Activated CD4-positive, CD25-positive, alpha-beta regulatory T cell treated with anti-CD3 and anti-CD28 coated beads, Interleukin-2, amount 50 U/mL, for 16 hours (primary cell): ENCODE measurements at regions not wholly inside any gene's neighbourhood (a gene's known extent, or its start where the extent isn't known, plus 50 kb on each side); places are given as distances from the start of the nearest gene placed in this dataset.
"Not testable (repeated sequence)": the region's sequence is repeated elsewhere in the genome, so short reads cannot be mapped to it uniquely, and the experiment has no call there.

Experiments
- DNase-seq: peaks from one replicate; pipeline ENCODE4 v3.0.0-alpha.2; 2020; ENCODE audit warnings: low read depth, low spot score

DNA sequence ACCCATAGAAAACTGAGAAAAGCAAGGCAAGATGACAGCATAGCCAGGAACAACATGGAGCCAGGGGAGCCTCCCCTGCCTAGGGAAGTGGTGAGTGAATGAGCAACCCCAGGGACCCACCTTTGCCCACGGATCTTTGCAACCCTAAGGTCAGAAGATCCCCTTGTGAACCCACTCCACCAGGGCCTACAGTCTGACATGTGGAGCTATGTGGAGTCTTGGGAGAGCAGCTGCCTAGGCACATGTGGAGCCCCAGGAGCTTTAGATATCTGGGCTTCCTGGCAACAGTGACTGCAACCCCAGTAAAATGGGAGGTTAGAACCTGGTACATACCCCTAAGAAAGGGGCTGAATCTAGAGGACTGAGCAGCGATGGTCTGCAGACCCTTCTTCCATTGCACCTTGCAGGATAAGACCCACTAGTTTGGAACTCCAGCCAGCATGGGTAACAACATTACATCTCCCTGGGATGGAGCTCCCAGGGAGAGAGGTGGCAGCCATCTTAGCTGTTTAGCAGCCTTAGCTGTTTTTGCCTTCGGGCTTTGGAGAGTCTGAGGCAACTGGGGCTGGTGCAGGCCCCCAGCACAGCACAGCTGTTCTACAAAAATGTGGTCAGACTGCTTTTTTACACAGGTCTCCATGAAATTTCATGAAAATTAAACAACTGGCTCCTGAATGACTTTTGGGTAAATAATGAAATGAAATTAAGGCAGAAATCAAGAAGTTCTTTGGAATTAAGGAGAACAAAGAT lies 104.7 kb upstream of the TRIM2 start:
- no peak for DNase-seq

DNA sequence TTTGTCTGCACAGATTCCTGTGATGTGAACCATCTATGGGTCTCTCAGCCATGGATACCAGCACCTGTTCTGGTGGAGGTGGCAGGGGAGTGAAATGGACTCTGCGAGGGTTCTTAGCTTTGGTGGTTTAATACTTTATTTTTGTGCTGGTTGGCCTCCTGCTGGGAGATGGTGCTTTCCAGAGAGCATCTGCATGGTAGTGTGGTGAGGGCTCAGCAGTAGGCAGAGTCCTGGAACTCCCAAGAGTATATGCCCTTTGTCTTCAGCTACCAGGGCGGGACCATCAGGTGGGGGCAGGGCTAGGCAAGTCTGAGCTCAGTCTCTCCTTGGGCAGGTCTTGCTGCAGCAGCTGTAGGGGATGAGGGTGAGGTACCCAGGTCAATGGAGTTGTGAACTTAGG lies 97.5 kb upstream of the TRIM2 start:
- not testable (repeated sequence) for DNase-seq

DNA sequence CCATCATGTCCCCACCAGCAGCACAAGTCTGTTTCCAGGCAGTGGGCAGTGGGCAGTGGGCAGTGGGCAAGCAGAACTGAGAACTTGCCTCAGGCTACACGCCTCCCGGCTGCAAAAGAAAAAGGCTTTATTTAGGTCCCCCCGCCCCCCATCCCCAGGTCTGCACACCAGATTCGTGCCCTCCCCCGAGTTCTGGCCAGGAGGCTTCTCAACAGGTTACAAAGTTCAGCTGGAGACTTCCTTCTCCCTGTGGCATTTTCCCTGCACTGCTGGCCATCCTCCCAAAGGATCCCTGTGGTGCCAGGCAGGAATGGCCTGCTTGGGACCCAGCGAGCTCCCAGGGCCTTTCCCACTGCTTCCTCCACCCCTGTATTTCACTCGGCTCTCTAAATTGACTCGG lies 97.0 kb upstream of the TRIM2 start:
- no peak for DNase-seq

DNA sequence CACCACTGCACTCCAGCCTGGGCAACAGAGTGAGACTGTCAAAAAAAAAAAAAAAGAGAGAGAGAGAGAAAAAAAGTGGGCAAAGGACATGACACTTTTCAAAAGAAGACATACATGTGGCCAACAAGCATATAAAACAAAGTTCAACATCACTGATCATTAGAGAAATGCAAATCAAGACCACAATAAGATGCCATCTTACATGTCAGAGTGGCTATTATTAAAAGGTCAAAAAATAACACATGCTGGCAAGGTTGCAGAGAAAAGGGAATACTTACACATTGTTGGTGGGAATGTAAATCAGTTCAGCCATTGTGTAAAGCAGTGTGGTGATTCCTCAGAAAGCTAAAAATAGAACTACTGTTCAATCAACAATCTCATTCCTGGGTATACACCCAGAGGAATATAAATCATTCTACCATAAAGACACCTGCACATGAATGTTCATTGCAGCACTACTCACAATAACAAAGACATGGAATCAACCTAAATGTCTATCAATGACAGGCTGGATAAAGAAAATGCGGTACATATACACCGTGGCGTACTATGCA lies 94.9 kb upstream of the TRIM2 start:
- no peak for DNase-seq

DNA sequence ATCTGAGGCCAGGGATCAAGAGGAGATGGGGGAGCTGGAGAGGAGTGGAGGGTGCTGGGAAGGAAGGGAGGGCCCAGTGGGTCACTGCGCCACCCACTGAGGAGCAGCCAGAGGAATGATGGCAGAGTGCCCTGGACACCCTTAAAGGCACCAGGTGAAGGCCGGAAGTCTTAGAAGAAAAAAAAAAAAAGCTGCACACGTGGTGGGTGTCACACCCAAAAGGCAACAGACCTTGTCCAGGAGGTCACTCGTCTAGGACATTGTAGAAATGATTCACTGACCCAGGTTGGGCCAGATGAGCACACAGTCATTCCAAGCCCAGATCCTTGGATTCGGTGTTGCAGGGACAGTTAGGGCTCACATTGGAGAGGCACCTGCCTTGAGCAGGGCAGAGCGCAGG lies 93.5 kb upstream of the TRIM2 start:
- no peak for DNase-seq

DNA sequence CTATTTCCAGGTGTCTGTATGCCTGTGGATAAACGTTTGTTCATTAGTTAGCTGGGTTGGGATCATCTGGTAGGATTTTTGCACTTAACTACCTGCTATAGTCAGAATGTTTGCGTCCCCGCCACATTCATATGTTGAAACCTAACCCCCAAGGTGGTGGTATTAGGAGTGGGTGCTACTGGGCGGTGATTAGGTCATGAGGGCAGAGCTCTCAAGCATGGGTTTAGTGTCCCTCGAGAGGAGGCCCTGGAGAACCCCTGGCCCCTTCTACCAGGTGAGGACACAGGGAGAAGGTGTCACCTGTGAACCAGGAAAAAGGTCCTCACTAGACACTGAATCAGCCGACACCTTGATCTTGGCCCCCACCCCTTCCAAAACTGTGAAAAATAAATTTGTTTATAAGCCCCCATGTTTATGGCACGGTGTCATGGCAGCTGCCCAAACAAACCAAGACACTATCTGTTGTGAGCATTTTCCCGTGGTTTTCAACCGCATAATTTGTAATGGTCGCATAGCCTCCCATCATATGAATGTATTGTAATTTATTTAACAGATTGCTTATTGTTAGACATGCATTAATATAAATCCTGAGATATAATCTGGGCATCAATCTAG lies 92.7 kb upstream of the TRIM2 start:
- DNase-seq = no peak

DNA sequence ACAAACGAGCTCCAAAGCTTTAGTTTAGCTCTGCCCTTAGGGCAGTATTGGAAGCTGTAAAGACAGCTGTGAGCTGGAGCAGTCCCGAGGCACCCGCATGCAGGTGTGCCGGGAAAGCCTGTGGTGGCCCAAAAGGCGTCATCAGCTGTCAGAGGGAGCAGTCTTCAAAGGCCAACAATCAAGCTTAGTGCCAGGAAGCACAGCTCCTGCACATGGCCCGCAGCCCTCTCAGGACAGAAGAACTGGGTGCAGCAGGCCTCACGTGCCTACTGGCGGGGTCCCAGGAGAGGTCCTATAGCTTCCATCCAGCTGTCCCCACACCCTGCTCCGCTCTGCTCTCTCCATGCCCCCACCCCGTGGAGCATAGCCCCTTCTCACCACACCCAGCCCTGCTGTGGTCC lies 92.2 kb upstream of the TRIM2 start:
- no peak for DNase-seq

DNA sequence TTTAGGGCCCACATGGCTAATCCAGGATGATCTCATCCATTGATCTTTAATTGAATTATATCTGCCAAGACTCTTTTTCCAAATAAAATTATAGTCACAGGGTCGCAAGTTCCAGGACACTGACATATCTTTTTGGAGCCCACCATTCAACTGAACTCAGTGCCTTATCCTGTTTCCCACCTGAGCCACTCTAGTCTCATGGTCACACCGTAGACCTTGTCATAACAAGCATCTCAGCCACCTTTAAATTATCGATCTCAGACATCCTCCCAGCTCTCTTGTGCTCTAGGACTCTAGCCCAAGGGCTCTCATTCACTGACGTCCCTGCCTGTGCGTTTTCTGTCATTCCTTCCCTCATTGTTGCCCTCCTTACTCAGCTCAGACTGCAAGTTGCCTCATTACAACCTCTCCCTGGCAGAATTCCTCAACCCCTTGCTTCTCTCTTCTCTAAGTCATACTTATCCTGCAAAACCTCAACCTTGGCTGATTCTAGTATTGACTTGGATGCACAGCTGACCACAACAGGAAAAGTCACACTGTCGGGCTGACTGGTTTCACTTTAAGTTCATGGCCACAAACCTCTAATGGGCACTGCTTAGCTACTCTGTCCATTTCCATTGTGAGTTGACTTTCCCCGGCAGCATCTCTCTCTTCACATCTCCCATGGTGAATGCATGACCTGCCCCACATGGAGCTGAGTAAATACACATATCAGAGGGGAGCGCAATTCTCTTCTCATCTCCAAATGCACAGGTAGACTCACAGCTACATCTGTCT lies 91.0 kb upstream of the TRIM2 start:
- no peak for DNase-seq

DNA sequence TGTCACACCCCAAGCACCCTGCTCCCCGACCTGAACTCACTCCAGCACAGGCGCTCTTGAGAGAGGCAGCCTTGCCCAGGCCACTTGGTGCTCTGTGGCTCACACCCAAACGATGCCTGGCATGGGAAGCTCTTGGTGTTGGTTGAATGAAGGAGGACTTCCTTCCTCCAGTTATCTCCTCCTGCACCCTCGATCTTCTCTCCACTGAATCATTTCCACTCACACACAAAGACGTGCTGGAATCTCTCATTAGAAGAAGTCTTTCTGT lies 90.5 kb upstream of the TRIM2 start:
- DNase-seq = no peak

DNA sequence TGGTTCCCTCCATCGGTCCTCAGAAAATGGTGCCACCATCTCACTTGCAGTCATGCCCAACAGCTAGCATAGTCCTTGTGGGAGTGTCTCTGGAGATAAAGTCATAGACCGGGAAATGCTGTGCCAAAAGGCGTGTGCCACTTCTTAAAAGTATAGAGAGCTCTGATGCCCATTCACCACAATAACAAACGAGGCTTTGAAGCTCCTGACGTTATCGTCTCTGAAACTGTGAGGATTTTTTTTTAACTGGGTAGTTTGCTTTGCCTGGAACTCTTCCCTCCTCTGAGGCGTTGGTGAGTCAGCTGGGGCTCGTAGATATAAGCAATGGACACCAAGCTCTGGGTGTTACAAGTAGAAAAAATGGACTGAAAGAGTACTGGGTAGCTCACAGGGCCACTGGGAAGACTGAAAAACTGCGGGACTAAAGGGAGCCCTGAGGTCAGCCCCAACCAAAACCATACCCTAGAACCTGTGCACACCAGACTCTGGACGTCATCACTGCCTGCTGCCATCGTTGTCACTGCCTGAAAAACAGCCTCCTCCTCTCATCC lies 89.4 kb upstream of the TRIM2 start:
- no peak for DNase-seq

DNA sequence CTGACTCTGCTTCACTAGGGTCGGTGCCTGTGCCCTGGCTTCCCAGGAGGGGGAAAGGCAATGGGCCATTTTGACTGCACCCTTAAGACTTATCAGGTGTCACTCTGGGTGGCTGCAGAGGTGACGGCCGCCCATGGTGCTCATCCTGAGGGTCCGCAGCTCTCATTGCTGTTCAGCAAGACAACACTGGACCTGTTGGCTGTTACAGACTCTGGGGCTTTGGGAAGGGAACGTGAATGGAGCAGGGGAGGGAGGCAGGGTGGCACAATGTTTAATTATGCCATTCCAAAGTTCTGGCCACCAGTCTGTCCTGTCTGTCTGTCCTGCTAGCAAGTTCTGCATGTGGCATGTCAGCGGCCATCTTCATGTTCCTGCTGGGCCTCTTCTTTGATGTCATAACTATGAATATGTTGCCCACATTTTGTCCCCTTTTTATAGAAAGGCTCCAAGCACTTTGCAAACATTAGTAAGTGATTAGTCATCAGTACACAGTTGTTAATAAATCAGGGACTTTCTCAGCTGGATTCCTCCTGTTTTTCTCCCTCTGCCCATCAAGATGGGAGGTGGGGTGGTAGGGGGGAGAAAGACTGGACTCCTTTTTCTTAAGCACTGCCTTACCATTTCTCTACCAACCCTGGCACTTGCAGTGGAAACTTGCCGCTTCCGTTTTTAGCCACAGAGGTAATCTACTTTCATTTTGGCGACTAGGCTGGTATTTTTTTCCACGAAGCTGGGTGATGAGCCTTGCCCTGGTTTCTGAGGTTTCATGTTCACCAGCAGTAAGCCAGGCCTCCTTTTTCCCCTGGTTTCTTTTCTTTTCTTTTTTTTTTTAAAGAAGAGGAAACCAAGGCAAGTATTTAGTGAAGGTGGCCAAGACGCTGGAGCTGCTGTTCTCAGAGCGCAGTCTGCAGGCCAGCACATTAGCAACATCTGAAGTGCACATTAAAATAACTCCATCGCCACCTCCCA lies 88.6 kb upstream of the TRIM2 start:
- peak; percentile 66 for DNase-seq

DNA sequence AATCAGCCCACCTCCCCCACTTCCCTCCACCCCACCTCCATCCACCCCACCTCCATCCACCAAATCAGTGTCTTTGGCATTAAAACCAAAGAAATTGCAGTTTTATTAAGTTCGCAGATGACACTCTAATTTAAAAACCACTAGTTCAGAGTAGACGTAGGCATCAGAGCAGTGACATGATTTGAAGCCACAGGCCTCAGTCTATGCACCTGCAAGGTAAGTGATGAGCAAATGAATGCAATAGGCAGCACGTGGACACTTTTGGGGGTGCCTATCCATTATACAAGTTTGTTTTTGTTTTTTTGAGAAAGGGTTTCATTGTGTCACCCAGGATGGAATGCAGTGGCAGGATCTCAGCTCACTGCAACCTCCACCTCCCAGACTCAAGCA lies 88.0 kb upstream of the TRIM2 start:
- no peak for DNase-seq

DNA sequence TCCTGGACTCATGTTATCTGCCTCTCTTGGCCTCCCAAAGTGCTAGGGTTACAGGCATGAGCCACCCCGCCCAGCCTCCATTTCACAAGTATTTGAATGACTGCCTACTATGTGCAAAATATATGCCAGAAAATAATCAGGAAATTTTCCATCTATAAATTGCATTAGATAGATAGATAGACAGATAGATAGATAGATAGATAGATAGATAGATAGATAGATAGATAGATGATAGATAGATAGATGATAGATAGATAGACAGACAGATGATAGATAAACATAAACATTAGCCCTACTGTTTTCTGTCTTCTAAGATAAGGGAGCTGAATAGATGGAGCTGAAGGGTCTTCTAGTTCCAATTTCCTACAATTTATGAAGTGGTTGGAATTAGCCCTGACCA lies 87.4 kb upstream of the TRIM2 start:
- DNase-seq = no peak

DNA sequence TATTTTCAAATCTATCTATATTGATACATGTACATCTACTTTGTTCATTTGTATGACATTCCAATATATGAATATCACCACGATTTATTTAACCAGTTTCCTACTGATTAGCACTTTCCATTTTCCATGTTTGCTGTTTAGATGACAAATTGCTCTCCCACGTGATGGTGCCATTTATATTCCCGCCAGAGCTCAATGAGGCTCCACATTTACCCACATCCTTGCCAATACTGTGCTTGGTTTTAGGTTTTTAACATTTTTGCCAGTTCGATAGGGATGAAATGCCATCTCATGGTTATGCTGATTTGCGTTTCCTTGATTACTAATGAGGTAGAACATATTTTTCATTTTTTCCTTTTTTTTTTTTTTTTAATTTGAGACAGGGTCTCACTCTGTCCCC lies 86.7 kb upstream of the TRIM2 start:
- no peak for DNase-seq

DNA sequence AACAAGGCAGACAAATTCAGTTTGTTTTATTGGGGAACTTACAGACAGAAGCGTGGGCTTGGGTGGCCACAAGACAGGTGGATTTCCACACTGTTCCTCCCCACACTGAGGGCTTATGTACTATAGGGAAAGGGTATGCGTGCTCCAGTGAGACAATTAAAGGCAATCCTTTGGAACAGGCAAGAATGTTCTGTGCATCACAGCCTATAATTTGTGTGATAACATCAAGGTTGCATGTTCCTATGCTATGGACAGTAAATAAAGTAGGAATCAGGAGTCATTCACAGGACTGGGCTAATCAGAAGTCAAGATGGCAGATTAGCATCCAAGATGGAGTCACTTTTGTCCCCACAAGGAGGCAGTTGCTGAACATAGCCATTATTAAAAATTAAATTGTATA lies 84.6 kb upstream of the TRIM2 start:
- DNase-seq = no peak

DNA sequence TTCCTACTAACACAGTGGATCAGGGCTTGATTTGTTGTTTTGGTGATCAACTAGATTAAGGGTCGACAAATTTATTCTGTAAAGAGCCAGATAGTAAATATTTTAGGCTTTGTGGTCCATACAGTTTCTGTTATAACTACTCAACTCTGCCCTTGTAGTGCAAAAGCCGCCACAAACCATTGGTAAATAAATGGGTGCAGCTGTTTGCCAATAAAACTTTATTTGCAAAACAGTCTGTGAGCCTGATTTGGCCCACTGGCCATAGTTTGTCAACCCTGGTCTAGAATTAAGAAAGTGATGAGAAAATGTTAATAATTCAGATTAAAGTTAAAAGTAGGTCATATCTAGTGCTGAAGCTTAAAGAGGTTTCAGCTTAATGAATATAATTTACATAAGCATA lies 84.0 kb upstream of the TRIM2 start:
- no peak for DNase-seq

DNA sequence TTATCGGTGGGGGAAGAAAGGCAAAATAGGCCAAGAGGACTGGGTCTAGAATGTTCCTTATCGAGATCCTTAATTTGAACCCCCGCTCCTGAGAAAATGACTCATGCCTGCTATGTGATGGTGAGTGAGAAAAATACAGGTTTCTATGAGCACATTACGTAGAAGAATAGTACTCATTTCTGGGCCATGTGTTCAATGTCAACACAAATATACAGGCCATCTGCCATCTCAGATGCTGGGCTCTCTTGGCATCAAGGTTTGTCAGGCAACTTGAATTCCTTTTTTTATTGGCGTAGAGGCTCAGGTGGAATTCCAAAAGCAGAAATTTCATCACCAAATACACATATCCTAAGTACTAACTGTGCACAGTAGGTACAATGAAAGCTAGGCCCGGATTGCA lies 81.4 kb upstream of the TRIM2 start:
- DNase-seq = no peak

DNA sequence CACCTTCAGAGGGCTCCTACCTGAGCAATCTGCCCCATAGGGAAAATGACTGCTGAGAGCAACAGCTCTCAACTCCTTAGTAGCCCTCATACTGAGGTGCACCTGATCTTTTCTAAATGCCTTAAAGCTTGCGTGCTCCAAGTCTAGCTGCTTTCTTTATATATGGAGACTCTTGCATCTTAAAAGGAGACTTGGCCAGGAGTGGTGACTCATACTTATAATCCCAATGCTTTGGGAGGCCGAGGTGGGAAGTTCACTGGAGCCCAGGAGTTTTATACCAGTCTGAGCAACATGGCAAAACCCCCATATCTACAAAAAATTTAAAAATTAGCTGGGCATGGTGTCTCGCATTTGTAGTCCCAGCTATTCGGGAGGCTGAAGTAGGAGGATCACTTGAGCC lies 78.1 kb upstream of the TRIM2 start:
- no peak for DNase-seq

DNA sequence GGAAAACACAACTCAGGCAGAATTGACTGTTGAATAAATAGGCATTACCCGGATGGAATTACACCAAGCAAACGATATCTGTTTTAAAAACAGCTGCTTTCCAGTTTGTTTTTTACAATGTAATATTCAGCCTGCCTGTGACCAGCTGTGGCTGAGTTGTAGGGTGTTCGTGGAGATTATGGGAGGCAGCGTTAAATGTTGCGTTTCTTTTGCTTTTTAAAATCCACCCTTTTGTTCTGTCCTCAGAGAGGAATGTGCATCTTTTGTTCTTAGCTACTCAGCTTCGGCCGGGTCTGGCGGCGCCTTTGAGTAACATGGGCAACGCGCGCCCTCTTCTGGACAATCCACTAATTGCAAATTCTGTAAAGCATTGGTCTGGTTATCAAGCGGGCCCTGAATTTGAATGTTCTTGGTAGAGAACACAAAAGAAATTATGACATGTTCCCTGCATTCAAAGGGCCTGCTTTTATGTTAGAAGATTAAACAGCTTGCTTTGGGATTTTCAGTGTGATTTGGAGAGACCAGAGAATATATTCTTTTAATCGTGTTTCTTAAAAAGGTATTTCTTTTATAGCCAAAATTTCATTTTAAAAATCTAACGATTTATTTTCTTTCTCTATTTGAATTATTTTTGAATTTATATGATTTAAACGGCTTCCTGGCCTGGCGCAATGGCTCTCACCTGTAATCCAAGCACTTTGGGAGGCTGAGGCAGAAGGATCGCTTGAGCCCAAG lies 76.3 kb upstream of the TRIM2 start:
- DNase-seq = peak; percentile 74

DNA sequence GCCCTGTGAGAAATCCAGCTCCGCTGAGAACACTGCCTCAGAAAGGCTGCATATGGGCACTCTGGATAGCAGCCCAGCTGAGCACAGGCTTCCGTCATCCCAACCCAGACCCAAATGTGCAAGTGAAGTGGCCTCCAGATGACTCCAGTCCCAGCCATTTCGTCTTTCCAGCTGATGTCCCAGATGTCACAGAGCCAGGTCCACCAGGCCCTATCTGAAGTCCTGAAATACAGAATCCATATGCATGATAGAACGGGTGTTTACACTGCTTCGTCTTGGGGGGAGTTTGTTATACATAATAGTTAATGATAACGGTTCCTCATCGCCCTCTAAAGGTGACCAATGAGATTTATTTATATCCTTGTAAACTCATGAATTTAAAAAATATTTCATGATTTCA lies 72.6 kb upstream of the TRIM2 start:
- no peak for DNase-seq

DNA sequence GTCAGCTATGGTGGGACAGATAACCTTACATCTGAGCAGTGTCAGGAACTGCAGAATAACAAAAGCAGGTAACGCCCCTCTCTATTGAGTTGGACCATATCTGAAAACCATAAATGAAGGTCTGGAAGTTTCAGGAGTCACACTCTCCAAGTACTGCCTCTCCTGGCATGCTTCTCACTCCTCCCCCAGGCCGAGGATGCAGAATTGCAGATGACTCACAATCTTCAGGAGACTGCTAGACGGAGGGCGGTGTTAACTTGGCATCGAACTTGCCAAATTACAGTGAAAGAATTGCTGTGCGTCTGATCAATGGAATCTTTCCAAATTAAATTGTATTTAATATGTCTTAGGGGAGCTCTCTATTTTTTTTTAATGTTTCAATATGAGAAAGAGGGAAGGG lies 67.1 kb upstream of the TRIM2 start:
- no peak for DNase-seq
